HUES64 (cell line): ENCODE measurements at regions not wholly inside any gene's neighbourhood (a gene's known extent, or its start where the extent isn't known, plus 50 kb on each side); places are given as distances from the start of the nearest gene placed in this dataset.
"Not testable (repeated sequence)": the region's sequence is repeated elsewhere in the genome, so short reads cannot be mapped to it uniquely, and the experiment has no call there.

Experiments used
- H3K27ac ChIP-seq: 2 replicates; pipeline ENCODE4 v1.7.0; 2013; ENCODE audit warnings: low read depth, low read length, inconsistent platforms
- H3K27me3 ChIP-seq: 2 replicates; pipeline ENCODE4 v1.6.1; 2013; ENCODE audit warnings: mild to moderate bottlenecking, low read length; ENCODE audit not compliant: insufficient read depth
- H3K36me3 ChIP-seq: 2 replicates; pipeline ENCODE4 v1.6.1; 2013; ENCODE audit warnings: mild to moderate bottlenecking, low read length; ENCODE audit not compliant: insufficient read depth
- H3K4me1 ChIP-seq: 2 replicates; pipeline ENCODE4 v1.6.1; 2013; ENCODE audit warnings: mild to moderate bottlenecking, low read length, moderate library complexity; ENCODE audit not compliant: insufficient read depth
- H3K4me3 ChIP-seq: 2 replicates; pipeline ENCODE4 v1.5.1; 2013; ENCODE audit warnings: mild to moderate bottlenecking, low read length, moderate library complexity
- H3K9ac ChIP-seq: 2 replicates; pipeline ENCODE4 v1.6.1; 2013; ENCODE audit warnings: mild to moderate bottlenecking, low read depth, low read length
- H3K9me3 ChIP-seq: 2 replicates; pipeline ENCODE4 v1.6.1; 2013; ENCODE audit warnings: low read depth, low read length; ENCODE audit not compliant: insufficient read depth
- WGBS: fragments of 150-250, 120-280 bp; methylation state at CpG from one replicate; pipeline ENCODE4 v1.1.7; 2013; ENCODE audit warnings: missing lambda C conversion rate; 5-methylcytosine and 5-hydroxymethylcytosine counted together

GRCh38 chr17:5885336-5885735, 184.8 kb upstream of the WSCD1 start:
- H3K36me3 ChIP-seq: no peaks in the 10 kb centered on the region
- H3K27me3 ChIP-seq: no peaks in the 10 kb centered on the region
- H3K4me1 ChIP-seq: peaks cover 7% of the 10 kb centered on the region
- WGBS: 83% methylated on average over 4 of the region's 4 CpGs
- no peak overlapping the region for H3K9ac ChIP-seq
- peaks cover 9% of the 10 kb centered on the region for H3K9me3 ChIP-seq
- H3K27ac ChIP-seq: no peak overlapping the region
- H3K4me3 ChIP-seq: no peak overlapping the region

GRCh38 chr17:5888811-5889210, 181.4 kb upstream of the WSCD1 start:
- Histone ChIP-seq H3K9ac (no peak overlapping the region), H3K27me3 (no peaks in the 10 kb centered on the region), H3K4me3 (no peak overlapping the region), H3K27ac (no peak overlapping the region), H3K4me1 (peaks cover 23% of the 10 kb centered on the region), H3K9me3 (peaks cover 19% of the 10 kb centered on the region), H3K36me3 (no peaks in the 10 kb centered on the region)
- WGBS: 92% methylated on average over 2 of the region's 2 CpGs

DNA sequence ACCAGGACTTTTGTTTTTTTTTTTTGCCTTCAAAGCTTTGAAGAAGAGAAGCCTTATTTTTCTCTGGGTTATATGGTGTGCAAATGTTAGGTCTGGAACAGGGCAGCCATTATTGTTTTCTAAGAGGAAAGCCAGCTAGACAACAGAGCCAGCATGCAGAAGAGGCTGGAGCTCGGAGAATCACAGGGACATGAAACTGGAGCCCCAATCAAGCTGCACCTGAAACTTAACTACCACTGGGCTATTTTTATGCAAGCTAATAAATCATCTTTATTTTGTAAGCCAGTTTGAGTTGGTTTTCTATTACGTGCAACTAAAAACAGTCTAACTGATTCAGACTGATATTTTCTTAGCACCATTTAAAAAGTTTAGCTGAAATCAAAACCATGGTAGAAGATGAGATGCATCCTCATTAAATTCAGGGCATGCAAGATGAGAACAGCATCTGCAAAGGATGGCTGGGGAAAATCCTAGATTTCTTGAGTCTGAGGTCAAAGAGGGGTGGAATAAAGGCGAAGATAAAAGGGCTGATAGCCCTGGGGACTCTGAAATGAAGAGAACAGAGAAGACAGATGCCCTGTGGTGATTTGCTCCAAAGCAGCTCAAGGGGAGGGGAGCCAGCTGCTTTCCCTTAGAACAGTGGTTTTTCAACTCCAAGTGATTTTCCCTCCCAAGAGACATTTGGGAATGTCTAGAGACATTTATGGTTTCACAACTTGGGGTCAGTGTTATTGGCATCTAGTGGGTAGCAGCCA, 177.1 kb upstream of the WSCD1 start:
- H3K9me3 ChIP-seq: peaks cover 19% of the 10 kb centered on the region
- H3K27me3 ChIP-seq: no peaks in the 10 kb centered on the region
- H3K9ac ChIP-seq: no peak overlapping the region
- no peaks in the 10 kb centered on the region for H3K36me3 ChIP-seq
- 78% methylated on average over 2 of the region's 3 CpGs for WGBS
- peaks cover 32% of the 10 kb centered on the region for H3K4me1 ChIP-seq
- H3K4me3 ChIP-seq: no peak overlapping the region
- peak overlapping the region; percentile 36 for H3K27ac ChIP-seq

DNA sequence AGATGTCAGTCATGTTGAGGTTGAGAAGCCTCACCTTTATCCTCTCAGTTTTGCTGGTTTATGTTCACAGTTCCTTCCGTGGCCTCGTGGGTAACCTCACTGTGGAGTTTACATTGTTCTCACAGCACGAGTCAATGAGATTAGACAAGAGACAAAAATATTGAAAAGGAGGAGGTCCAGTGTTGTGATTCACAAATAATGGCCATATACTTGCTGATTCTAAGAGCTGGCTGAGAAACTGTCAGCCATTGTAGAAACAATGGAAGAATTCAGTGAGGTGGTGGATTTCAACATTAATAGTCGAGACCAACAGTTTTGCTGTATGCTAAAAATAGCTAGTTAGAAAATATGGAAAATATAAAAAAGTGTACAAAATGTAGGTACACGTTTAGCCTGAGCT, 176.4 kb upstream of the WSCD1 start:
- H3K9ac ChIP-seq: no peak overlapping the region
- H3K27ac ChIP-seq: peak overlapping the region; percentile 31; the same call in 1 of the 2 replicates
- no peaks in the 10 kb centered on the region for H3K36me3 ChIP-seq
- 88% methylated on average over 5 of the region's 5 CpGs for WGBS
- peaks cover 32% of the 10 kb centered on the region for H3K4me1 ChIP-seq
- peaks cover 19% of the 10 kb centered on the region for H3K9me3 ChIP-seq
- H3K27me3 ChIP-seq: no peaks in the 10 kb centered on the region
- H3K4me3 ChIP-seq: no peak overlapping the region

GRCh38 chr17:5895276-5895675, 174.9 kb upstream of the WSCD1 start:
- Histone ChIP-seq H3K4me3 (no peak overlapping the region), H3K27me3 (no peaks in the 10 kb centered on the region), H3K4me1 (peaks cover 32% of the 10 kb centered on the region), H3K36me3 (no peaks in the 10 kb centered on the region), H3K9me3 (peaks cover 10% of the 10 kb centered on the region), H3K27ac (no peak overlapping the region), H3K9ac (peak overlapping the region; percentile 21; the same call in 1 of the 2 replicates)
- WGBS: 69% methylated on average over 6 of the region's 6 CpGs

DNA sequence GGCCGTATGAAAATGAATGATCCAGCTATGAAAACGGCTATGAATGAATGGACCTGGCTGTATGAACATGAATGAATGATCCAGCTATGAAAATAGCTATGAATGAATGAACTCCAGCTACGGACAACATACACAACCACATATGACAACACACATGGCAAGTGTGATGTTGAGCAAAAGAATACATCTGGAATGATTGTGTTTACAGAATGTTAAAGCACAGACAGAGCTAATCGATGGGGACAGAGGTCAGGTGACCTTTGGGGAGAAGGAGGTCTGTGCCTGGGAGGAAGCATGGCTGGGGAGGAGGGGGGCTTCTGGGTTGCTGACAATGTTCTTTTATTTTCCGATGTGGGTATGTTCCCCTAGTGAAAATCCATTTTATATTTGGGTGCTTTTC, 174.0 kb upstream of the WSCD1 start:
- H3K4me3 ChIP-seq: no peak overlapping the region
- H3K4me1 ChIP-seq: peaks cover 32% of the 10 kb centered on the region
- no peaks in the 10 kb centered on the region for H3K27me3 ChIP-seq
- H3K9ac ChIP-seq: no peak overlapping the region
- H3K9me3 ChIP-seq: peaks cover under 1% of the 10 kb centered on the region; the same call in 1 of the 2 replicates
- no peak overlapping the region for H3K27ac ChIP-seq
- 92% methylated on average over 4 of the region's 5 CpGs for WGBS
- no peaks in the 10 kb centered on the region for H3K36me3 ChIP-seq

- 6% methylated on average over 14 of the region's 14 CpGs for WGBS
- H3K4me3 ChIP-seq: no peak overlapping the region
- H3K4me1 ChIP-seq: peaks cover 30% of the 10 kb centered on the region
- H3K27ac ChIP-seq: peak overlapping the region; percentile 68
- H3K9me3 ChIP-seq: no peaks in the 10 kb centered on the region
- H3K36me3 ChIP-seq: no peaks in the 10 kb centered on the region
- H3K27me3 ChIP-seq: no peaks in the 10 kb centered on the region
- H3K9ac ChIP-seq: 0 out of 2 replicates have a peak overlapping the region, but pooled peaks have one; percentile 18
Measured at GRCh38 chr17:5897275-5897911, 172.8 kb upstream of the WSCD1 start.

GRCh38 chr17:5897981-5898380, 172.2 kb upstream of the WSCD1 start:
- H3K36me3 ChIP-seq, H3K27me3 ChIP-seq, H3K4me3 ChIP-seq, H3K9ac ChIP-seq, H3K9me3 ChIP-seq: not testable (repeated sequence)
- Histone ChIP-seq H3K4me1 (peaks cover 24% of the 10 kb centered on the region), H3K27ac (peak overlapping the region; percentile 68)
- 90% methylated on average over 7 of the region's 8 CpGs for WGBS

- Histone ChIP-seq H3K4me1 (peaks cover 19% of the 10 kb centered on the region), H3K36me3 (no peaks in the 10 kb centered on the region), H3K27me3 (no peaks in the 10 kb centered on the region), H3K9me3 (peaks cover under 1% of the 10 kb centered on the region; the same call in 1 of the 2 replicates), H3K4me3 (no peak overlapping the region), H3K9ac (no peak overlapping the region), H3K27ac (no peak overlapping the region)
- WGBS: 93% methylated on average over 8 of the region's 8 CpGs
Measured at GRCh38 chr17:5898406-5898805, 171.8 kb upstream of the WSCD1 start.

- H3K9ac ChIP-seq: no peak overlapping the region
- H3K27me3 ChIP-seq: no peaks in the 10 kb centered on the region
- H3K27ac ChIP-seq: no peak overlapping the region
- no peaks in the 10 kb centered on the region for H3K36me3 ChIP-seq
- no peak overlapping the region for H3K4me3 ChIP-seq
- H3K4me1 ChIP-seq: peaks cover 12% of the 10 kb centered on the region
- WGBS: 94% methylated on average over 12 of the region's 12 CpGs
- H3K9me3 ChIP-seq: peaks cover 12% of the 10 kb centered on the region; the same call in 1 of the 2 replicates
Measured at GRCh38 chr17:5899496-5900195, 170.5 kb upstream of the WSCD1 start.

- no peaks in the 10 kb centered on the region for H3K27me3 ChIP-seq
- H3K9me3 ChIP-seq: peaks cover 14% of the 10 kb centered on the region; the same call in 1 of the 2 replicates
- H3K27ac ChIP-seq: no peak overlapping the region
- peaks cover 11% of the 10 kb centered on the region for H3K4me1 ChIP-seq
- H3K4me3 ChIP-seq: no peak overlapping the region
- no peaks in the 10 kb centered on the region for H3K36me3 ChIP-seq
- H3K9ac ChIP-seq: no peak overlapping the region
- 87% methylated on average over 6 of the region's 6 CpGs for WGBS
Measured at GRCh38 chr17:5901731-5902130, 168.4 kb upstream of the WSCD1 start.
